HFF-Myc (cell line): ENCODE measurements at regions not wholly inside any gene's neighbourhood (a gene's known extent, or its start where the extent isn't known, plus 50 kb on each side); places are given as distances from the start of the nearest gene placed in this dataset.

Experiments
- DNase-seq: peaks from one replicate; pipeline ENCODE4 v3.0.0-alpha.2; 2011; ENCODE audit warnings: low read depth; ENCODE audit errors: extremely low read depth
- H3K4me3 ChIP-seq: replicated peaks from 2 replicates; pipeline ENCODE4 v1.5.1; 2011; ENCODE audit warnings: low read depth, mild to moderate bottlenecking, control low read depth, low read length
- TF ChIP-seq, protein P1 (sequence below): IDR thresholded peaks from 2 replicates; pipeline ENCODE4 v1.5.1; 2012; ENCODE audit warnings: mild to moderate bottlenecking, low read depth, low read length, control low read depth; ENCODE audit errors: missing control alignments

DNA sequence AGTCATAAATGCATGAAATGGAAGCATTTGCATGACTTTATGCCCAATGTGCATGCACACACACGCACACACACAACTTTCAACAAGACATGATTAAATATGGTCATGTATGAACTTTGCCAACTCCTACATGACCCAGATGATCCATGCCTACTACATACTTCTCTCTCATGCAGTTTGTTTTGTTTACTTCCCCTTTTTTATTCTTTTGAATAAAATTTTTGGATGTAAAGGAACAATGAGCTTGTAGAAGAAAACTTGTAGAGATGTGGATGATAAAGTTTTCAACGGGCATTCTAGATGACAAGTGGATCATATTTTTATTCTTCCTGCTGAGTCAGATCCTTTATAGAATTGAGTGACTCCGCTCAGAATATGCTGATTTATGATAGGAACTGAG, 50.8 kb upstream of the AIG1 start:
- TF ChIP-seq, protein P1, sequence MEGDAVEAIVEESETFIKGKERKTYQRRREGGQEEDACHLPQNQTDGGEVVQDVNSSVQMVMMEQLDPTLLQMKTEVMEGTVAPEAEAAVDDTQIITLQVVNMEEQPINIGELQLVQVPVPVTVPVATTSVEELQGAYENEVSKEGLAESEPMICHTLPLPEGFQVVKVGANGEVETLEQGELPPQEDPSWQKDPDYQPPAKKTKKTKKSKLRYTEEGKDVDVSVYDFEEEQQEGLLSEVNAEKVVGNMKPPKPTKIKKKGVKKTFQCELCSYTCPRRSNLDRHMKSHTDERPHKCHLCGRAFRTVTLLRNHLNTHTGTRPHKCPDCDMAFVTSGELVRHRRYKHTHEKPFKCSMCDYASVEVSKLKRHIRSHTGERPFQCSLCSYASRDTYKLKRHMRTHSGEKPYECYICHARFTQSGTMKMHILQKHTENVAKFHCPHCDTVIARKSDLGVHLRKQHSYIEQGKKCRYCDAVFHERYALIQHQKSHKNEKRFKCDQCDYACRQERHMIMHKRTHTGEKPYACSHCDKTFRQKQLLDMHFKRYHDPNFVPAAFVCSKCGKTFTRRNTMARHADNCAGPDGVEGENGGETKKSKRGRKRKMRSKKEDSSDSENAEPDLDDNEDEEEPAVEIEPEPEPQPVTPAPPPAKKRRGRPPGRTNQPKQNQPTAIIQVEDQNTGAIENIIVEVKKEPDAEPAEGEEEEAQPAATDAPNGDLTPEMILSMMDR, result no peak
- H3K4me3 ChIP-seq, result no peak overlapping the region
- DNase-seq, result no peak
